ENCODE measurements at regions not wholly inside any gene's neighbourhood (a gene's known extent, or its start where the extent isn't known, plus 50 kb on each side); places are given as distances from the start of the nearest gene placed in this dataset.
"Not testable (repeated sequence)": the region's sequence is repeated elsewhere in the genome, so short reads cannot be mapped to it uniquely, and the experiment has no call there.

GRCh38 chr5:97568382-97568781 is 385.3 kb upstream of the RIOK2 start:
- no peak for DNase-seq (ENCODE audit: low read depth in 4 of 4, low spot score in 3 of 4)

- no peak for DNase-seq (ENCODE audit: low read depth in 4 of 4, low spot score in 3 of 4)
These were observed 387.2 kb upstream of the RIOK2 start for GRCh38 chr5:97570242-97570641.

GRCh38 chr5:97575322-97575721 is 392.3 kb upstream of the RIOK2 start:
- no peak for DNase-seq (ENCODE audit: low read depth in 4 of 4, low spot score in 3 of 4)

GRCh38 chr5:97576956-97577355 is 393.9 kb upstream of the RIOK2 start:
- no peak for DNase-seq (ENCODE audit: low read depth in 4 of 4, low spot score in 3 of 4)

GRCh38 chr5:97579977-97580376 is 396.9 kb upstream of the RIOK2 start:
- not testable (repeated sequence) for DNase-seq (ENCODE audit: low read depth in 4 of 4, low spot score in 3 of 4)

GRCh38 chr5:97580746-97581145 is 397.7 kb upstream of the RIOK2 start:
- DNase-seq (ENCODE audit: low read depth in 4 of 4, low spot score in 3 of 4), result no peak

GRCh38 chr5:97591781-97592180 is 408.7 kb upstream of the RIOK2 start:
- no peak for DNase-seq (ENCODE audit: low read depth in 4 of 4, low spot score in 3 of 4)

- DNase-seq (ENCODE audit: low read depth in 4 of 4, low spot score in 3 of 4), result no peak
These were observed 417.4 kb upstream of the RIOK2 start for GRCh38 chr5:97600486-97600885.

GRCh38 chr5:97601651-97602050 is 418.6 kb upstream of the RIOK2 start:
- DNase-seq (ENCODE audit: low read depth in 4 of 4, low spot score in 3 of 4), result no peak

GRCh38 chr5:97606531-97606930 is 423.5 kb upstream of the RIOK2 start:
- no peak for DNase-seq (ENCODE audit: low read depth in 4 of 4, low spot score in 3 of 4)

- DNase-seq (ENCODE audit: low read depth in 4 of 4, low spot score in 3 of 4), result no peak
These were observed 425.5 kb upstream of the RIOK2 start for GRCh38 chr5:97608501-97608900.

GRCh38 chr5:97618721-97619120 is 435.7 kb upstream of the RIOK2 start:
- no peak for DNase-seq (ENCODE audit: low read depth in 4 of 4, low spot score in 3 of 4)

GRCh38 chr5:97623441-97623840 is 440.4 kb upstream of the RIOK2 start:
- no peak for DNase-seq (ENCODE audit: low read depth in 4 of 4, low spot score in 3 of 4)

- DNase-seq (ENCODE audit: low read depth in 4 of 4, low spot score in 3 of 4), result no peak
These were observed 441.8 kb upstream of the RIOK2 start for GRCh38 chr5:97624886-97625285.

GRCh38 chr5:97627272-97627671 is 444.2 kb upstream of the RIOK2 start:
- DNase-seq (ENCODE audit: low read depth in 4 of 4, low spot score in 3 of 4), result no peak

GRCh38 chr5:97628031-97628430 is 445.0 kb upstream of the RIOK2 start:
- DNase-seq (ENCODE audit: low read depth in 4 of 4, low spot score in 3 of 4), result no peak

GRCh38 chr5:97628807-97629206 is 445.8 kb upstream of the RIOK2 start:
- DNase-seq (ENCODE audit: low read depth in 4 of 4, low spot score in 3 of 4), result no peak

GRCh38 chr5:97629276-97629675 is 446.2 kb upstream of the RIOK2 start:
- DNase-seq (ENCODE audit: low read depth in 4 of 4, low spot score in 3 of 4), result no peak

GRCh38 chr5:97635553-97635952 is 452.5 kb upstream of the RIOK2 start:
- DNase-seq (ENCODE audit: low read depth in 4 of 4, low spot score in 3 of 4), result no peak

GRCh38 chr5:97636766-97637165 is 453.7 kb upstream of the RIOK2 start:
- no peak for DNase-seq (ENCODE audit: low read depth in 4 of 4, low spot score in 3 of 4)

GRCh38 chr5:97641081-97641480 is 458.0 kb upstream of the RIOK2 start:
- no peak for DNase-seq (ENCODE audit: low read depth in 4 of 4, low spot score in 3 of 4)

GRCh38 chr5:97644206-97644605 is 461.2 kb upstream of the RIOK2 start:
- DNase-seq (ENCODE audit: low read depth in 4 of 4, low spot score in 3 of 4), result no peak

- no peak for DNase-seq (ENCODE audit: low read depth in 4 of 4, low spot score in 3 of 4)
These were observed 461.8 kb upstream of the RIOK2 start for GRCh38 chr5:97644896-97645295.

- DNase-seq (ENCODE audit: low read depth in 4 of 4, low spot score in 3 of 4), result no peak
These were observed 474.2 kb upstream of the RIOK2 start for GRCh38 chr5:97657239-97657638.

Data from right renal pelvis (tissue), 4 donors.